Epithelial cell of prostate (primary cell): ENCODE measurements at regions not wholly inside any gene's neighbourhood (a gene's known extent, or its start where the extent isn't known, plus 50 kb on each side); places are given as distances from the start of the nearest gene placed in this dataset.
"Not testable (repeated sequence)": the region's sequence is repeated elsewhere in the genome, so short reads cannot be mapped to it uniquely, and the experiment has no call there.

Experiments
- DNase-seq: peaks from one replicate; pipeline ENCODE4 v3.0.0-alpha.2; 2011; ENCODE audit warnings: low read depth, low spot score
- H3K27ac ChIP-seq: fragments of 450-650 bp; 2 replicates; pipeline ENCODE4 v1.5.1; 2017; ENCODE audit warnings: mild to moderate bottlenecking

GRCh38 chr3:34046154-34046553, 247.7 kb downstream of the PDCD6IP start:
- no peak overlapping the region for H3K27ac ChIP-seq
- DNase-seq, result no peak

GRCh38 chr3:34053626-34054025, 255.2 kb downstream of the PDCD6IP start:
- H3K27ac ChIP-seq, result no peak overlapping the region
- no peak for DNase-seq

- no peak for DNase-seq
- H3K27ac ChIP-seq, result no peak overlapping the region
Observed at GRCh38 chr3:34056181-34056910, 257.9 kb downstream of the PDCD6IP start.

- H3K27ac ChIP-seq, result no peak overlapping the region
Observed at GRCh38 chr3:34056951-34057390, 258.5 kb downstream of the PDCD6IP start.

GRCh38 chr3:34060995-34061394, 262.6 kb downstream of the PDCD6IP start:
- not testable (repeated sequence) for DNase-seq, H3K27ac ChIP-seq

More at GRCh38 chr3:34056951-34057390, 258.5 kb downstream of the PDCD6IP start:
- no peak for DNase-seq

- H3K27ac ChIP-seq, result no peak overlapping the region
- DNase-seq, result no peak
Observed at GRCh38 chr3:34065901-34066300, 267.5 kb downstream of the PDCD6IP start.

GRCh38 chr3:34066328-34066727, 267.9 kb downstream of the PDCD6IP start:
- no peak overlapping the region for H3K27ac ChIP-seq
- DNase-seq, result no peak

GRCh38 chr3:34066999-34067398, 268.6 kb downstream of the PDCD6IP start:
- no peak overlapping the region for H3K27ac ChIP-seq
- DNase-seq, result no peak

GRCh38 chr3:34067536-34068051, 269.2 kb downstream of the PDCD6IP start:
- H3K27ac ChIP-seq, result no peak overlapping the region
- no peak for DNase-seq

GRCh38 chr3:34068505-34068904, 270.1 kb downstream of the PDCD6IP start:
- no peak overlapping the region for H3K27ac ChIP-seq
- no peak for DNase-seq

GRCh38 chr3:34070831-34071585, 272.6 kb downstream of the PDCD6IP start:
- DNase-seq, result no peak

GRCh38 chr3:34072297-34072696, 273.9 kb downstream of the PDCD6IP start:
- no peak for DNase-seq
- no peak overlapping the region for H3K27ac ChIP-seq

More at GRCh38 chr3:34070831-34071585, 272.6 kb downstream of the PDCD6IP start:
- H3K27ac ChIP-seq, result no peak overlapping the region

GRCh38 chr3:34073111-34073510, 274.7 kb downstream of the PDCD6IP start:
- DNase-seq, result no peak
- no peak overlapping the region for H3K27ac ChIP-seq

GRCh38 chr3:34073961-34074360, 275.5 kb downstream of the PDCD6IP start:
- H3K27ac ChIP-seq, result no peak overlapping the region
- DNase-seq, result no peak

GRCh38 chr3:34075975-34076374, 277.5 kb downstream of the PDCD6IP start:
- no peak overlapping the region for H3K27ac ChIP-seq
- no peak for DNase-seq

GRCh38 chr3:34077417-34078195, 279.2 kb downstream of the PDCD6IP start:
- no peak overlapping the region for H3K27ac ChIP-seq
- DNase-seq, result no peak

GRCh38 chr3:34078418-34078817, 280.0 kb downstream of the PDCD6IP start:
- DNase-seq, result no peak

GRCh38 chr3:34079849-34080248, 281.4 kb downstream of the PDCD6IP start:
- DNase-seq, H3K27ac ChIP-seq: not testable (repeated sequence)

More at GRCh38 chr3:34078418-34078817, 280.0 kb downstream of the PDCD6IP start:
- H3K27ac ChIP-seq, result no peak overlapping the region

GRCh38 chr3:34090379-34090778, 291.9 kb downstream of the PDCD6IP start:
- not testable (repeated sequence) for DNase-seq, H3K27ac ChIP-seq

- H3K27ac ChIP-seq, result no peak overlapping the region
- DNase-seq, result no peak
Observed at GRCh38 chr3:34090876-34091275, 292.4 kb downstream of the PDCD6IP start.
